HG03460 (cell line): ENCODE measurements at regions not wholly inside any gene's neighbourhood (a gene's known extent, or its start where the extent isn't known, plus 50 kb on each side); places are given as distances from the start of the nearest gene placed in this dataset.

Experiments used
- ATAC-seq: cut with Tn5 transposase; IDR thresholded peaks from one replicate; pipeline ENCODE4 v1.9.1; 2021; ENCODE audit not compliant: unreplicated experiment

GRCh38 chr2:107361751-107362381 is 464.8 kb upstream of the RGPD4 start:
- ATAC-seq: no peak

- no peak for ATAC-seq
Observed at GRCh38 chr2:107362993-107363392, 463.7 kb upstream of the RGPD4 start.

- no peak for ATAC-seq
Observed at GRCh38 chr2:107363806-107364205, 462.9 kb upstream of the RGPD4 start.

- ATAC-seq: no peak
Observed at GRCh38 chr2:107364361-107364950, 462.2 kb upstream of the RGPD4 start.

- ATAC-seq: no peak
Observed at GRCh38 chr2:107374249-107374648, 452.4 kb upstream of the RGPD4 start.

- no peak for ATAC-seq
Observed at GRCh38 chr2:107376909-107377308, 449.8 kb upstream of the RGPD4 start.

GRCh38 chr2:107380912-107381311 is 445.8 kb upstream of the RGPD4 start:
- no peak for ATAC-seq

GRCh38 chr2:107383691-107384090 is 443.0 kb upstream of the RGPD4 start:
- no peak for ATAC-seq

GRCh38 chr2:107384422-107384821 is 442.3 kb upstream of the RGPD4 start:
- ATAC-seq: no peak

GRCh38 chr2:107385921-107386320 is 440.8 kb upstream of the RGPD4 start:
- no peak for ATAC-seq

GRCh38 chr2:107392241-107392704 is 434.4 kb upstream of the RGPD4 start:
- ATAC-seq: no peak

- ATAC-seq: no peak
Observed at GRCh38 chr2:107393516-107393915, 433.2 kb upstream of the RGPD4 start.

- ATAC-seq: no peak
Observed at GRCh38 chr2:107398683-107399082, 428.0 kb upstream of the RGPD4 start.

- no peak for ATAC-seq
Observed at GRCh38 chr2:107402330-107402729, 424.4 kb upstream of the RGPD4 start.

GRCh38 chr2:107405261-107405660 is 421.4 kb upstream of the RGPD4 start:
- ATAC-seq: no peak

- no peak for ATAC-seq
Observed at GRCh38 chr2:107407017-107407416, 419.7 kb upstream of the RGPD4 start.

- no peak for ATAC-seq
Observed at GRCh38 chr2:107407974-107408373, 418.7 kb upstream of the RGPD4 start.

GRCh38 chr2:107411267-107411666 is 415.4 kb upstream of the RGPD4 start:
- no peak for ATAC-seq

- no peak for ATAC-seq
Observed at GRCh38 chr2:107412209-107412904, 414.3 kb upstream of the RGPD4 start.

- no peak for ATAC-seq
Observed at GRCh38 chr2:107412981-107413380, 413.7 kb upstream of the RGPD4 start.

GRCh38 chr2:107414376-107414775 is 412.3 kb upstream of the RGPD4 start:
- no peak for ATAC-seq

- no peak for ATAC-seq
Observed at GRCh38 chr2:107418708-107419107, 408.0 kb upstream of the RGPD4 start.
